ENCODE measurements at regions not wholly inside any gene's neighbourhood (a gene's known extent, or its start where the extent isn't known, plus 50 kb on each side); places are given as distances from the start of the nearest gene placed in this dataset.
"Not testable (repeated sequence)": the region's sequence is repeated elsewhere in the genome, so short reads cannot be mapped to it uniquely, and the experiment has no call there.

- no peak for DNase-seq (ENCODE audit: low read depth)
These were observed 294.7 kb upstream of the MAF start for GRCh38 chr16:79895053-79895916.

- no peak for DNase-seq (ENCODE audit: low read depth)
These were observed 292.9 kb upstream of the MAF start for GRCh38 chr16:79893445-79893844.

GRCh38 chr16:79892278-79892677, 291.7 kb upstream of the MAF start:
- no peak for DNase-seq (ENCODE audit: low read depth)

GRCh38 chr16:79891458-79891857, 290.9 kb upstream of the MAF start:
- no peak for DNase-seq (ENCODE audit: low read depth)

GRCh38 chr16:79887541-79888540, 287.3 kb upstream of the MAF start:
- DNase-seq (ENCODE audit: low read depth): no peak

- DNase-seq (ENCODE audit: low read depth): no peak
These were observed 284.8 kb upstream of the MAF start for GRCh38 chr16:79885320-79885719.

GRCh38 chr16:79883494-79883893, 283.0 kb upstream of the MAF start:
- DNase-seq (ENCODE audit: low read depth): no peak

- DNase-seq (ENCODE audit: low read depth): no peak
These were observed 281.9 kb upstream of the MAF start for GRCh38 chr16:79882340-79883005.

GRCh38 chr16:79881107-79881506, 280.6 kb upstream of the MAF start:
- DNase-seq (ENCODE audit: low read depth): not testable (repeated sequence)

- no peak for DNase-seq (ENCODE audit: low read depth)
These were observed 275.8 kb upstream of the MAF start for GRCh38 chr16:79876332-79876730.

GRCh38 chr16:79874391-79874790, 273.9 kb upstream of the MAF start:
- DNase-seq (ENCODE audit: low read depth): no peak

- no peak for DNase-seq (ENCODE audit: low read depth)
These were observed 273.3 kb upstream of the MAF start for GRCh38 chr16:79873825-79874224.

- DNase-seq (ENCODE audit: low read depth): no peak
These were observed 271.4 kb upstream of the MAF start for GRCh38 chr16:79871906-79872305.

GRCh38 chr16:79870016-79870886, 269.7 kb upstream of the MAF start:
- DNase-seq (ENCODE audit: low read depth): no peak

GRCh38 chr16:79869304-79870015, 268.9 kb upstream of the MAF start:
- no peak for DNase-seq (ENCODE audit: low read depth)

- DNase-seq (ENCODE audit: low read depth): no peak
These were observed 268.3 kb upstream of the MAF start for GRCh38 chr16:79868841-79869240.

- DNase-seq (ENCODE audit: low read depth): no peak
These were observed 267.0 kb upstream of the MAF start for GRCh38 chr16:79867425-79867997.

GRCh38 chr16:79865918-79866317, 265.4 kb upstream of the MAF start:
- DNase-seq (ENCODE audit: low read depth): no peak

- no peak for DNase-seq (ENCODE audit: low read depth)
These were observed 264.3 kb upstream of the MAF start for GRCh38 chr16:79864781-79865391.

Measured in stimulated activated CD8-positive, alpha-beta memory T cell treated with anti-CD3 and anti-CD28 coated beads, Interleukin-12 subunit alpha, Interleukin-12 subunit beta, amount 100 ng/mL, for 4 hours (primary cell).